ENCODE measurements at regions not wholly inside any gene's neighbourhood (a gene's known extent, or its start where the extent isn't known, plus 50 kb on each side); places are given as distances from the start of the nearest gene placed in this dataset.

GRCh38 chr16:66306366-66307150 is 59.9 kb upstream of the CDH5 start:
- TF ChIP-seq POLR2AphosphoS5 (IDR thresholded peaks at IDR 0.05; ENCODE audit: borderline replicate concordance, low read depth, low read length) (no peak), EZH2 (IDR thresholded peaks at IDR 0.05) (no peak), FOXP2 (optimal IDR thresholded peaks at IDR 0.05; ENCODE audit: control extremely low read depth, extremely low read length, insufficient read depth) (no peak)
